Heart left ventricle (tissue), 16 donors: ENCODE measurements at regions not wholly inside any gene's neighbourhood (a gene's known extent, or its start where the extent isn't known, plus 50 kb on each side); places are given as distances from the start of the nearest gene placed in this dataset.

Source experiments
- ATAC-seq, 4 donors: fragments of 200-7000 bp; cut with Tn5 transposase; one replicate each; pipeline ENCODE4 v1.9.1; 2020 to 2022; ENCODE audit warnings: moderate library complexity in 4 of 4, mild to moderate bottlenecking in 3 of 4, moderate number of reproducible peaks in 1 of 4
- DNase-seq, 5 donors: peaks; one replicate each; pipeline ENCODE4 v3.0.0-alpha.2; 2020
- H3K27ac ChIP-seq, 12 donors: fragments of 200-600 bp; sonication (generic) in 4 of 12; one replicate each; pipeline versions ENCODE4 v1.5.0 to v1.8.0; 2016 to 2022; ENCODE audit warnings: mild to moderate bottlenecking in 2 of 12
- H3K27me3 ChIP-seq, 9 donors: fragments of 200-600 bp; sonication (generic) in 2 of 9; one replicate each; pipeline versions ENCODE4 v1.5.1 to v1.8.0; 2016 to 2022; ENCODE audit warnings: mild to moderate bottlenecking in 3 of 9
- H3K36me3 ChIP-seq, 9 donors: fragments of 200-600 bp; sonication (generic) in 2 of 9; one replicate each; pipeline versions ENCODE4 v1.5.0 to v1.8.0; 2018 to 2022; ENCODE audit warnings: mild to moderate bottlenecking in 2 of 9
- H3K4me1 ChIP-seq, 12 donors: fragments of 200-600 bp; sonication (generic) in 4 of 12; one replicate each; pipeline versions ENCODE4 v1.5.0 to v1.8.0; 2016 to 2022; ENCODE audit warnings: mild to moderate bottlenecking in 3 of 12
- H3K4me3 ChIP-seq, 12 donors: fragments of 200-600 bp; sonication (generic) in 4 of 12; one replicate each; pipeline versions ENCODE4 v1.5.0 to v1.8.0; 2017 to 2022; ENCODE audit warnings: mild to moderate bottlenecking in 9 of 12, moderate library complexity in 4 of 12
- H3K9me3 ChIP-seq, 12 donors: fragments of 200-600 bp; sonication (generic) in 4 of 12; one replicate each; pipeline versions ENCODE4 v1.5.0 to v1.8.0; 2016 to 2022; ENCODE audit warnings: mild to moderate bottlenecking in 1 of 12
- POLR2A ChIP-seq, 2 donors: fragments of 450-650 bp; IDR thresholded peaks; one replicate each; pipeline ENCODE4 v1.6.1; 2017; ENCODE audit warnings: antibody characterized with exemption in 2 of 2, mild to moderate bottlenecking in 2 of 2, moderate library complexity in 2 of 2
- WGBS, 4 donors: extraction: QIAGEN DNeasy Blood & Tissue Kit in 2 of 4; methylation state at CpG; one replicate each; pipeline versions ENCODE4 v1.1.5 to v1.1.7; 2013 to 2018; 5-methylcytosine and 5-hydroxymethylcytosine counted together
- intact Hi-C, 10 donors: fragments of 100-400 bp; cut with DNase I; formaldehyde crosslinking; loops; one replicate each; pipeline versions ENCODE4 v1.11.1 to v1.14.2; 2022
- TF ChIP-seq, protein P1 (sequence below), 12 donors: fragments of 200-600 bp; sonication (generic) in 4 of 12; IDR thresholded peaks; one replicate each; pipeline versions ENCODE4 v1.5.0 to v1.8.0; 2018 to 2022; ENCODE audit warnings: antibody characterized with exemption in 12 of 12, mild to moderate bottlenecking in 5 of 12
- donor health status: ischemic (EF 13 %, LVEDD 7.1; RV severe dilation, severe dysfunction).
- donor health status: healthy with polysubstance abuse.
- donor health status: DM: no; HTN: yes; CAD: no.
- donor health status: DM: no; HTN: no; CAD: no.
- donor health status: ischemic (EF 25% LVEDD 6.9; RV normal size, moderate dysfunction).
- donor health status: ischemic (EF 25% LVEDD 5.7; RV mildly dilated, moderate dysfunction).
- donor health status: healthy.
- donor health status: DM: yes; HTN: yes; CAD: no.
- donor health status: ischemic (EF 35%, LVEDD 5.7; RV mildly dilated, moderate dysfunction).
- donor health status: nonischemic (EF 11% LVEDD 7.7; RV severe dilation, severe dysfunction).
- donor health status: DM: yes; HTN: yes; CAD: no.
- donor health status: PGD.
- donor health status: ischemic (EF 29% LVEDD 5.4; RV normal size, mild dysfunction).
- donor health status: nonischemic (EF 23%, LVEDD 6.1; RV moderate dilation, normal function).

DNA sequence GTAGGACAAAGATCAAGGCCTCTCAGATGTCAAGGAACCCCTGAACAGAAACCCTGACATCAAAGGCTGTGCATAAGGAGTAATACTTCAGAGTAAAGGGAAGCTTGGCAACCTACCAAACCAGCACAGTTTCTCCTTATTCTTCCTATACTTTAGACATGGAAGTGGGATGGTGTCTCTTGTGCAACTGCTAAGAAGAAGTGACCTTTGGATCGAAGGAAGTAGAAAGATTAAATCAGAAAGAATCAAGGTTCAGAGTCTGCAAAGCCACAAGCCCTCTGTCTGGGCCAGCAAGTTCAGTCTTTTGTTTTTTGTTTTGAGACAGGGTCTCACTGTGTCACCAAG lies 66.2 kb upstream of the SLC39A10 start:
- Histone ChIP-seq H3K4me3 (no peak overlapping the region), H3K27me3 (no peaks in the 10 kb centered on the region), H3K4me1 (peaks cover 0 to 27% (median 2%) of the 10 kb centered on the region in 12 donors), H3K36me3 (no peaks in the 10 kb centered on the region), H3K27ac (peak overlapping the region in 9 of 12 donors; percentile 19 to 79 (median 61)), H3K9me3 (no peaks in the 10 kb centered on the region)
- peak in 1 of 4 donors; percentile 18 for ATAC-seq
- DNase-seq: no peak
- 63 to 86% (median 66%) methylated on average over 1 of the region's 1 CpG for WGBS, 4 donors
- TF ChIP-seq POLR2A (IDR thresholded peaks at IDR 0.05): no peak
- TF ChIP-seq, protein P1, sequence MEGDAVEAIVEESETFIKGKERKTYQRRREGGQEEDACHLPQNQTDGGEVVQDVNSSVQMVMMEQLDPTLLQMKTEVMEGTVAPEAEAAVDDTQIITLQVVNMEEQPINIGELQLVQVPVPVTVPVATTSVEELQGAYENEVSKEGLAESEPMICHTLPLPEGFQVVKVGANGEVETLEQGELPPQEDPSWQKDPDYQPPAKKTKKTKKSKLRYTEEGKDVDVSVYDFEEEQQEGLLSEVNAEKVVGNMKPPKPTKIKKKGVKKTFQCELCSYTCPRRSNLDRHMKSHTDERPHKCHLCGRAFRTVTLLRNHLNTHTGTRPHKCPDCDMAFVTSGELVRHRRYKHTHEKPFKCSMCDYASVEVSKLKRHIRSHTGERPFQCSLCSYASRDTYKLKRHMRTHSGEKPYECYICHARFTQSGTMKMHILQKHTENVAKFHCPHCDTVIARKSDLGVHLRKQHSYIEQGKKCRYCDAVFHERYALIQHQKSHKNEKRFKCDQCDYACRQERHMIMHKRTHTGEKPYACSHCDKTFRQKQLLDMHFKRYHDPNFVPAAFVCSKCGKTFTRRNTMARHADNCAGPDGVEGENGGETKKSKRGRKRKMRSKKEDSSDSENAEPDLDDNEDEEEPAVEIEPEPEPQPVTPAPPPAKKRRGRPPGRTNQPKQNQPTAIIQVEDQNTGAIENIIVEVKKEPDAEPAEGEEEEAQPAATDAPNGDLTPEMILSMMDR (IDR thresholded peaks at IDR 0.05): no peak
- intact Hi-C loops: loop anchor here in 1 of 10 donors (1.0 kb wide), 1 partner anchor 66 kb away; the partner anchor contains the start of gene SLC39A10

DNA sequence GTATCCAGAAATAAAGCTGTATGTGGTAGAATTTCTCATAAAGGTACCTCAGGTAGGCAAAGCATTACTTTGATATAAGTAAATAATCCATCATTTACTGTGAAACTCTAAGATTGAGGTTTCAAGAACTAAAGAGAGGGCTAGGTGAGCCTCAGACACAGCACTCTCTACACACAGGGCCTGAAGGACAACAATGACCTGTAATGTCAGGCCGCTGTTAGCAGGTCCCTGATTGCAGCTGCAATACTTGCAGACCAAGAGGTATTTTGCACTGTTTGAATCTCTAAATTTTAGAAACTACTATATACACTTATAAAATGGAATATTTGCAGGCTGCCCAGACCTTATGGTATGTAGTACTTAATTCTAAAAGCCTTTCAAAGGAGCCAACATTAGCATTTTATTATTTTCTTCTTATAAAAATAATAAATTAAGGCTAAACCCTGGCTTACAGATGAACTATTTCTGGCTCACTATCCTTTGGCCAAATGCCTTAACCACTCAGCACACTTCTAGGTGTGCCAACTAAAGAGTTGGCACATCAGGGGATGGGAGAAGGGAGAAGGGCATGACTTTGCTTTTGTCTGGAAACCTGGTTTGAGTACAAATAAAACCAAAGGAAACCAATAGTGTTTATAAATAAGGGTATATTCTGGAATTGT lies 66.7 kb upstream of the SLC39A10 start:
- ATAC-seq: peak; percentile 80 to 94 (median 90)
- H3K36me3 ChIP-seq: no peaks in the 10 kb centered on the region
- no peaks in the 10 kb centered on the region for H3K9me3 ChIP-seq
- DNase-seq: peak in 1 of 5 donors; percentile 27
- TF ChIP-seq, protein P1 (IDR thresholded peaks at IDR 0.05): no peak
- TF ChIP-seq POLR2A (IDR thresholded peaks at IDR 0.05): no peak
- WGBS, 4 donors: 53 to 67% (median 62%) methylated on average over 1 of the region's 1 CpG
- no peaks in the 10 kb centered on the region for H3K27me3 ChIP-seq
- intact Hi-C loops: loop anchor here in 1 of 10 donors (1.0 kb wide), 1 partner anchor 67 kb away; the partner anchor contains the start of gene SLC39A10
- no peak overlapping the region for H3K4me3 ChIP-seq
- peaks cover 0 to 27% (median 2%) of the 10 kb centered on the region in 12 donors for H3K4me1 ChIP-seq
- peak overlapping the region in 11 of 12 donors; percentile 39 to 79 (median 57) for H3K27ac ChIP-seq

DNA sequence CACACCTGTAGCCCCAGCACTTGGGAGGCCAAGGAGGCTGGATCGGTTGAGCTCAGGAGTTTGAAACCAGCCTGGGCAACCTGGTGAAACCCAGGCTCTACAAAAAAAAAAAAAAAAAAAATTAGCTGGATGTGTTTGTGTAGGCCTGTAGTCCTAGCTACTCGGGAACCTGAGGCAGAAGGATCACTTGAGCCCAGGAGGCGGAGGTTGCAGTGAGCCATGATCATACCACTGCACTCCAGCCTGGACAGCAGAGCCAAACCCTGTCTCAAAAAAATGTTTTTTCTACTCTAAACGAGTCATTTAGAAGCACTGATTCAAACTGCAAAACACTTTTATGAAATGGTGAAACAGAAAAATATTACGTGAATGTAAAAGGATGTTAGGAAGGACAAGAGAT lies 69.1 kb upstream of the SLC39A10 start:
- WGBS, 4 donors: 81 to 84% (median 83%) methylated on average over 5 of the region's 5 CpGs
- no peaks in the 10 kb centered on the region for H3K36me3 ChIP-seq
- H3K27me3 ChIP-seq: no peaks in the 10 kb centered on the region
- H3K27ac ChIP-seq: no peak overlapping the region
- no peak for ATAC-seq
- H3K4me3 ChIP-seq: no peak overlapping the region
- intact Hi-C loops: loop anchor here in 1 of 10 donors (5.0 kb wide), 1 partner anchor 69 kb away; the partner anchor contains the start of gene SLC39A10
- no peak for DNase-seq
- peaks cover 0 to 18% (median 2%) of the 10 kb centered on the region in 12 donors for H3K4me1 ChIP-seq
- no peak for TF ChIP-seq POLR2A (IDR thresholded peaks at IDR 0.05)
- TF ChIP-seq, protein P1 (IDR thresholded peaks at IDR 0.05): no peak
- no peaks in the 10 kb centered on the region for H3K9me3 ChIP-seq

DNA sequence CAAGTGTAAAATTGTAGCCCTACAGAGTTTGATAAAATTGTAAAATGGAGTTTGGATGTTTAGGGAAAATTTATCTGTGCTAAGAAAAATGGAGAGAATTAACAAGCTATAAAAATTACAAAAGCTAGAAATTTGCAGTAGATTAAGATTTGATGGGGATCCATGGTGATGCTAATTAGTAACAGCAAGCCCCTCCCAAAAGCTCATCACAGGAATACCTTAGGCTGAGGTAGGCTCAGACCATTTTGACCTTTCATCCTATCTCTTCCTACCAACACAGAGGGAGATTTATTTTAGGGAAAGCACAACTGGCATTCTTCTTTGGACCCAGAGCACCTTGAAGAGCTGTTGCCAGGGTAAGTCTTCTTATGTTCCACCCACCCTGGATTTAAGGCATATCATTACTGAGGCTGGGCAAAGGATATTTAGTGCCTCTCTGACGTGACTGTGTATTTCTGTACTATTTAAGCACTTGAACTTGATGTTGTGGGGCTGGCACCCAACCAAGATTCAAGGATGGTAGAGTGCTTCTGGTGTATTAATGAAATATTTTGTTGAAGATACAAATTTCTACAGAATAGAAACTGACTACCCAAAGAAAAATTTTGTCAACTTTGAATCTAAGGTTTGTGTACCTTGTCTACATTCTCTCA lies 70.8 kb upstream of the SLC39A10 start:
- Histone ChIP-seq H3K9me3 (no peaks in the 10 kb centered on the region), H3K4me1 (peaks cover 0 to 18% (median 2%) of the 10 kb centered on the region in 12 donors), H3K36me3 (no peaks in the 10 kb centered on the region), H3K27ac (no peak overlapping the region), H3K27me3 (no peaks in the 10 kb centered on the region), H3K4me3 (no peak overlapping the region)
- no peak for DNase-seq
- WGBS, 4 donors: 33 to 48% (median 41%) methylated on average over 1 of the region's 1 CpG
- peak in 2 of 4 donors; percentile 54 to 72 for ATAC-seq
- no peak for TF ChIP-seq POLR2A (IDR thresholded peaks at IDR 0.05)
- TF ChIP-seq, protein P1 (IDR thresholded peaks at IDR 0.05): no peak
- intact Hi-C loops: loop anchor here in 1 of 10 donors (5.0 kb wide), 1 partner anchor 71 kb away; the partner anchor contains the start of gene SLC39A10
